ENCODE measurements at regions not wholly inside any gene's neighbourhood (a gene's known extent, or its start where the extent isn't known, plus 50 kb on each side); places are given as distances from the start of the nearest gene placed in this dataset.
"Not testable (repeated sequence)": the region's sequence is repeated elsewhere in the genome, so short reads cannot be mapped to it uniquely, and the experiment has no call there.

GRCh38 chr2:215861607-215862350 is 151.6 kb downstream of the MREG start:
- DNase-seq, result no peak

GRCh38 chr2:215856080-215856479 is 157.3 kb downstream of the MREG start:
- no peak for DNase-seq

- DNase-seq, result not testable (repeated sequence)
These were observed 158.0 kb downstream of the MREG start for GRCh38 chr2:215855308-215855707.

- DNase-seq, result no peak
These were observed 159.3 kb downstream of the MREG start for GRCh38 chr2:215854008-215854407.

GRCh38 chr2:215851696-215852095 is 161.7 kb downstream of the MREG start:
- DNase-seq, result no peak

GRCh38 chr2:215851082-215851481 is 162.3 kb downstream of the MREG start:
- DNase-seq, result no peak

DNA sequence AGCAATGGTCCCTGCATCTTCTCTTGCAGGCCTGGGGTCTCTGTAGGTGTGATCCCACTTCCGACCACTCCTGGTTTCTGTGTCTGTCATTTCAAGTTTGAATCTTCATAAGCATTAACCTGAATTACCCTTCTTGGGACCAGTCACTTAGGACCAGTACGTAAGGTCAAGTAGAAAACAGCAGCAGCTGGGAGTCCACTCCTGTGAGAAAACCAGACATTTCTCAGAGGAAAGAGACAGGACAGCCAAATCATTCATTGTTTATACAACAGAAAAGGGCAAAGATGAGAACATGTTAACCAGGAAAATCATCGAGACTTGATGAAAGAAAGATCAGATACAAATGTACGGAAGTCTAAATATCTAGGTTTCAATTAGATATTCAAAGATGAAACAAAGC is 163.0 kb downstream of the MREG start:
- DNase-seq, result no peak

GRCh38 chr2:215849771-215850170 is 163.6 kb downstream of the MREG start:
- no peak for DNase-seq

- no peak for DNase-seq
These were observed 164.7 kb downstream of the MREG start for GRCh38 chr2:215848698-215849097.

DNA sequence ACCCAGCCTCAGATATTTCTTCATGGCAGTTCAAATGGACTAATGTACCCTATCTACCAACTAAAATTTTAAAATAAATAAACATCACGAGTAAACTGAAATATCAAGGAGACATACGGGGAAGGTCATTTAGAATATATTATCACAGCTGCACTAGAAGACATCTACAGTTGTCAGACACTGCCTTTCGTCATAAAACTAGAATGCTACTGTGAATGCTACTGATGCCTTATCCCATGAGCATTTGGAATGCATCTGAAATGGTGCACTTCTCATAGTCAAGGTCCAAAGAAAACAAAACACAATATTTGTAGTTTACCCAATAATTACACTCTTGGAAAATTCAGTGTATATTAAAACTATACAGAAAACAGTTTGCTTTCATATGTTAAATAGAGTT is 165.2 kb downstream of the MREG start:
- no peak for DNase-seq

DNA sequence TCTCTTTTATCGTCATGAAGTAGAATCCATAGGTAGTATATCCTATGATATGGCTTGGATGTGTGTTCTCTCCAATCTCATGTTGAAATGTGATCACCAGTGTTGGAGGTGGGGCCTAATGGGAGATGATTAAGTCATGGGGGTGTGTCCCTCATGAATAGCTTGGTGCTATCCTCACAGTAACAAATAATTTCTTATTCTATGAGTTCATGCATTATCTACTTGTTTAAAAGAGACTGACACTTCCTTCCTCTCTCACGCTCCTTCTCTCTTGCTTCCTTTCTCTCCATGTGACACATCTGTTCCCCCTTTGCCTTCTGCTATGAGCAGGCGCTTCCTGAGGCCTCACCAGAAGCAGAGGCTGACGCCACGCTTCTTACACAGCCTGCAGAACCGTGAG is 165.6 kb downstream of the MREG start:
- DNase-seq, result peak; percentile 25

- DNase-seq, result no peak
These were observed 166.3 kb downstream of the MREG start for GRCh38 chr2:215847056-215847455.

DNA sequence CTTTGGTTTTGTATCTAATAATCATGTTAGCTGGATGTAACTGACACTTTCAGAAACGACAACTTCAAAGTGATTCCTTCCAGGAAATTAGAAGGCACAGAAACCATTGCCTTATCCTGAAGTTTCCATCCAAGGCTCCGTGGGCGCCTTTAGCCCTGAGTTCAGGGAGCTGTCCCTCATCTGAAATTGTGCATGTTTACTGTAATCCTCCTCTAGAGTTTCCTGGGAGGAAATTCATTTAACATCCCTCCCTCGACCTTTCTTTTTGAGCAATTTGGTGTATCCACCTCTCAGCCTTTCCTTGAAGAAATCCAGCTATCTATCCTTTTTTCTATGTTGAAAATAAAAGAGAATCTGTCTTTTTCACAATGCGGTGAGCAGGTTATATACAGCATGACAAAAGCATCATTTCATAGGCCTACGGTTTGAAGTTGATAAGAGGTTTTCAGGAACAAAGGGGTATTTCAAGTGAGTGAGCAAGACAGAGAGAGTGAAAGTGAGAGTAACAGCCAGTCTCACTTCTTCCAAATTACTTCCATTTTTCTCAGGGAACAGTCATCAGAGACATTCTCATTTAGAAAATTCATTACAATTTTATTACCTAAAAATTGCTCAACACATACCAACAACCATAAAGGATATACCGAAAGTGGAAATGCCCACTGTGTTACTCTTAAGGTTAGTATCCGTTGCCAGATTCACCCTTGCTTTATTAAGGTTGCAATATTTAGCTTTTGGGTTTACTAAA is 167.3 kb downstream of the MREG start:
- peak; percentile 87 for DNase-seq

DNA sequence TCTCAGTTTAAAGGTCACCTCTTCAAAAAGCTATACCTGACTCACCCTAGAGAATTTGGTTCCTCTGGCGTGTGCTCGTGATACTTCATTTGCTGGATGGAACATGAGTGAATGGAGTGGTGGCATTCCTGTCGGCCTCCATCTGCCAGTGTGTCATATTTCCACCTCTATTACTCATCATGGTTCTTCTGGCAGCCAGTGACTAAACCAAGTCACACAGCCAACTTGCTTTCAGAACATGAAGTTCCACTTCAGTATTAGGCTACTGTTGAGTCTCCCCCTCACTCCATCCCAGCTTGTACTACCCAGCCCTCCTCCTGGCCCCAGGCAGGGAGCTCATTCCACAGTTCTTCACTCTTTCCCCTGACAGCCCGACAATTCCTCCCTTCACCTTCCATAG is 169.8 kb downstream of the MREG start:
- peak; percentile 82 for DNase-seq

- DNase-seq, result no peak
These were observed 172.1 kb downstream of the MREG start for GRCh38 chr2:215841175-215841816.

DNA sequence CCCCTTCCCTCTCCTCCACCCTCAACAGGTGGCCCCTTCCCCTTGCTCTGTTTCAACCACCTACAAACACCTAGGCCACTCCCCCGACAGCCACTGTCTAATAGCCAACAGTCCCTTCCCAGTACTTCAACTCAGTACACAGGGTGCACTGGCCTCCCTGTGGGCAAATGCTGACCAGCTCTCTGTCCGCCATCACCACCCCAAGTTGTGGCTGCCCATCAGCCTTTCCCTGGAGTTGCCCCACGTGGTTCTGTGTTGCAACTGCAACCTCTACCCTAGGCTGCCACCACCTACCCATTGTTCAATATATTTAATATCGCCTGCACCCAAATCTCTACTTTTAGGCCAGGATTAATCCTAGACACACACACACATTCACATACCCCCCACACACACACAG is 173.5 kb downstream of the MREG start:
- DNase-seq, result no peak

DNA sequence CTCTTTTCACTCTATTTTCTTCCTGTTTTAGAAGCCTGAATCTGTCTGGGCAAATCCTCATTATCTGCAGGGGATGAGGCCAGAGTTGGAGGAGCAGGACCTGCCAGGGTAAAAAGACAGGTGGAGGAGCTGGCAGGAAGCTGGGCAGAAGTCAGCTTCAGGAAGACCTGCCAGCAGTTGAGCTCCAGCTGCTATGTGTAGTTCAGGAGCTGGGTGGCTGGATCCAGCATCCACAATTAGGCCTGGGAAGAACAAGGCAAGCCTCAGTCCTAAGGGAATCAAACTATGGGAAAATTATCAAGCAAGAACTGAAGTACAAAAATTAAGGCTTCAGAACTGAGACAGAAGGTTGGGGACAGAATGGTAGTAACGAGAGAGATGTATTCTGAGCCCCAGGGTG is 174.0 kb downstream of the MREG start:
- DNase-seq, result no peak

- no peak for DNase-seq
These were observed 176.5 kb downstream of the MREG start for GRCh38 chr2:215836881-215837280.

DNA sequence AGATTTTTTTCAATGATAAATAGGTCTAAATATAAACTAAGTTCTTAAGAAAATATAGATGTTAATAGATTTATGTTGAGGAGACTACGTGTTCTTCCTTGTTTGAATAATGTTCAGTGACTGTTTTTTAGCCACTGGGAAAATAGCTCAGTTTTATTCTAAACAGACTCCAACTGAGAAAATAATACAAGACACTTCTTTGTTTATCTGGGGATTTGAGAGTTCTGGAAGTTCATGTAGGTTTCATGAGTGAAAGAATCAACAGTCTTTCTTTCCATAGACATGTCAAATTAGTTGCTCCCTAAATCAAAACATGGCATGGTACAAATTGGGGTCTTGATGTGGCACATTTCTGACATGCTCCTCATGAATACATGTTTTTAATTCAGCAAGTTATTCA is 177.7 kb downstream of the MREG start:
- DNase-seq, result no peak

GRCh38 chr2:215835231-215835630 is 178.1 kb downstream of the MREG start:
- DNase-seq, result no peak

DNA sequence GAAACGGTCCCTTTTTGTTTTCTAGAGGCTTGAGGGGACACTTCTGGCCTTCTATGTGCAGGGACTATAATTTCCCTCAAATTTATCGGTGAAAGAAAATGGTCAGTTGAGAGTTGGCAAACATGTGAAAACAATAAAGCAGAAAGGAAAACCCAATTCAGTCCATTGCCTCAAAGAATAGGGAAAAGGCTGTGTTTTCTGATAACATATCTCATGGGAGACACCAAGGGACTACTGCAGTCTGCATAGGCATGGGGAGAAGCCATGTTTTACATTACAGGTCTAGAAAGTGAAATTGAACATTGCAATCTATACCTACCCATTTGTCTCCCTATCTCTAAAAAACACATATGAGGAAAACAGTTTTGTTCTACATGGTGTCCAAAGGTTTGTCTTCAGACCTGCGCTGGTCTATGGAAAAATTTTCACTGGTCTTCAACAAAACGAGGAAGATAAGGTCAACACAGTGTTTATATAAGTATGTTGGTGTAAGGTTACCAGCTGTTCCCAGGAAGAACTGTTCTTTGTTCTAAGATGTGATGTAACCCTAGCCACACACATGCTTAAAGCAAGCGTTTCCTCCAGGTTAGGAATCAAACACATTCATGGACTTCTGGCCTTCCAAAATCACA is 179.7 kb downstream of the MREG start:
- DNase-seq, result no peak

DNA sequence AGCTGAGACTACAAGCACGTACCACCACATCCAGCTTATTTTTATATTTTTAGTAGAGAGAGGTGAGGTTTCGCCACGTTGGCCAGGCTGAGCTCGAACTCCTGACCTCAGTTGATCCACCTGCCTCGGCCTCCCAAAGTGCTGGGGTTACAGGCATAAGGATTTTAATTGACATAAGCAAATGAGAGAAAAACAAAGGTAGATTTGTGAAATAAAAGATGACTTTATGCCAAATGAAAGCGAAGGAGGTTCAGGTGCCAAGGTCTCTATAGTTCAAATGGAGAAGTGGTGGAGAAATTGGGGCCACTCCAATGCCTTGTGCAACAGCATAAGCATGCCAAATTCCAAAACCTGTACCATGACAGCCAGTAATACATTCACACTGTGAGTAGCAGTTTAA is 180.6 kb downstream of the MREG start:
- DNase-seq, result peak; percentile 18

- peak; percentile 72 for DNase-seq
These were observed 181.9 kb downstream of the MREG start for GRCh38 chr2:215831296-215831913.
